ENCODE measurements at regions not wholly inside any gene's neighbourhood (a gene's known extent, or its start where the extent isn't known, plus 50 kb on each side); places are given as distances from the start of the nearest gene placed in this dataset.

- POLR2A ChIA-PET: no interaction called here
- H3K27ac Mint-ChIP-seq: no peak overlapping the region
Observed at GRCh38 chr20:19067986-19068385, 144.5 kb upstream of the SLC24A3 start.

GRCh38 chr20:19070026-19070425 lies 142.4 kb upstream of the SLC24A3 start:
- ChIA-PET CTCF (no interaction called here), POLR2A (no interaction called here)
- Histone ChIP-seq H3K4me3 (ENCODE audit: control insufficient read depth in 1 of 2, extremely low read depth in 1 of 2, low read length in 1 of 2) (no peak overlapping the region), H3K27ac (ENCODE audit: low read length) (no peak overlapping the region), H3K4me1 (ENCODE audit: control insufficient read depth in 1 of 2, extremely low read depth in 1 of 2, insufficient read depth in 2 of 2, low read length in 2 of 2) (peaks cover under 1 to 5% of the 10 kb centered on the region in 2 experiments), H3K9me3 (no peaks in the 10 kb centered on the region), H3K27me3 (replicated peaks in 1 of 2; ENCODE audit: control insufficient read depth in 2 of 2, extremely low read depth in 1 of 2, insufficient read depth in 2 of 2, low read length in 1 of 2) (peaks cover 0 to 7% of the 10 kb centered on the region in 2 experiments), H3K36me3 (ENCODE audit: control insufficient read depth in 2 of 2, extremely low read depth in 1 of 2, insufficient read depth in 1 of 2, low read length in 1 of 2) (no peaks in the 10 kb centered on the region)
- Mint-ChIP-seq H3K4me1 (peaks cover 9 to 10% (median 10%) of the 10 kb centered on the region in 3 donors), H3K9me3 (peaks cover 0 to 11% (median 11%) of the 10 kb centered on the region in 3 donors), H3K4me3 (no peak overlapping the region), H3K27ac (no peak overlapping the region), H3K36me3 (no peaks in the 10 kb centered on the region), H3K27me3 (peaks cover 0 to 7% of the 10 kb centered on the region in 2 donors)
- ATAC-seq (replicated peaks in 1 of 4) (no peak), DNase-seq (no peak)
- 89% methylated on average over 5 of the region's 6 CpGs for WGBS (ENCODE audit: insufficient coverage)

More at GRCh38 chr20:19067986-19068385, 144.5 kb upstream of the SLC24A3 start:
- CTCF ChIA-PET: no interaction called here
- Mint-ChIP-seq H3K4me3 (no peak overlapping the region), H3K9me3 (peaks cover 13 to 25% (median 20%) of the 10 kb centered on the region in 3 donors), H3K36me3 (peaks cover 3% of the 10 kb centered on the region), H3K4me1 (no peaks in the 10 kb centered on the region), H3K27me3 (peaks cover 0 to 7% of the 10 kb centered on the region in 2 donors)
- Histone ChIP-seq H3K27me3 (replicated peaks in 1 of 2; ENCODE audit: control insufficient read depth in 2 of 2, extremely low read depth in 1 of 2, insufficient read depth in 2 of 2, low read length in 1 of 2) (peaks cover 0 to 6% of the 10 kb centered on the region in 2 experiments), H3K36me3 (ENCODE audit: control insufficient read depth in 2 of 2, extremely low read depth in 1 of 2, insufficient read depth in 1 of 2, low read length in 1 of 2) (no peaks in the 10 kb centered on the region), H3K9me3 (no peaks in the 10 kb centered on the region), H3K4me3 (ENCODE audit: control insufficient read depth in 1 of 2, extremely low read depth in 1 of 2, low read length in 1 of 2) (no peak overlapping the region), H3K4me1 (ENCODE audit: control insufficient read depth in 1 of 2, extremely low read depth in 1 of 2, insufficient read depth in 2 of 2, low read length in 2 of 2) (no peaks in the 10 kb centered on the region), H3K27ac (ENCODE audit: low read length) (no peak overlapping the region)
- ATAC-seq (replicated peaks in 1 of 4): no peak
- DNase-seq: no peak
- no CpG with 5 or more reads among the region's 1 CpG for WGBS (ENCODE audit: insufficient coverage)

- CTCF ChIA-PET: no interaction called here
- no peak for DNase-seq
- Mint-ChIP-seq H3K9me3 (peaks cover 0 to 6% (median 6%) of the 10 kb centered on the region in 3 donors), H3K27ac (no peak overlapping the region), H3K36me3 (no peaks in the 10 kb centered on the region), H3K4me1 (peaks cover 11 to 17% (median 11%) of the 10 kb centered on the region in 3 donors), H3K4me3 (no peak overlapping the region), H3K27me3 (peaks cover 0 to 7% of the 10 kb centered on the region in 2 donors)
- Histone ChIP-seq H3K4me1 (ENCODE audit: control insufficient read depth in 1 of 2, extremely low read depth in 1 of 2, insufficient read depth in 2 of 2, low read length in 2 of 2) (peaks cover 5% of the 10 kb centered on the region in 2 experiments), H3K27ac (ENCODE audit: low read length) (no peak overlapping the region), H3K36me3 (ENCODE audit: control insufficient read depth in 2 of 2, extremely low read depth in 1 of 2, insufficient read depth in 1 of 2, low read length in 1 of 2) (no peaks in the 10 kb centered on the region), H3K4me3 (ENCODE audit: control insufficient read depth in 1 of 2, extremely low read depth in 1 of 2, low read length in 1 of 2) (no peak overlapping the region), H3K27me3 (replicated peaks in 1 of 2; ENCODE audit: control insufficient read depth in 2 of 2, extremely low read depth in 1 of 2, insufficient read depth in 2 of 2, low read length in 1 of 2) (peaks cover 0 to 4% of the 10 kb centered on the region in 2 experiments), H3K9me3 (no peaks in the 10 kb centered on the region)
- 20% methylated on average over 1 of the region's 3 CpGs for WGBS (ENCODE audit: insufficient coverage)
- no peak for ATAC-seq (replicated peaks in 1 of 4)
- POLR2A ChIA-PET: no interaction called here
Observed at GRCh38 chr20:19070681-19071445, 141.6 kb upstream of the SLC24A3 start.

GRCh38 chr20:19071446-19071725 lies 141.1 kb upstream of the SLC24A3 start:
- Mint-ChIP-seq H3K4me3 (no peak overlapping the region), H3K36me3 (no peaks in the 10 kb centered on the region), H3K4me1 (peaks cover 11 to 17% (median 11%) of the 10 kb centered on the region in 3 donors), H3K27me3 (peaks cover 0 to 7% of the 10 kb centered on the region in 2 donors), H3K27ac (no peak overlapping the region), H3K9me3 (peaks cover 0 to 6% (median 4%) of the 10 kb centered on the region in 3 donors)
- ChIA-PET CTCF (no interaction called here), POLR2A (no interaction called here)
- peaks cover 0 to 4% of the 10 kb centered on the region in 2 experiments for H3K27me3 ChIP-seq (replicated peaks in 1 of 2; ENCODE audit: control insufficient read depth in 2 of 2, extremely low read depth in 1 of 2, insufficient read depth in 2 of 2, low read length in 1 of 2)
- peaks cover 5% of the 10 kb centered on the region in 2 experiments for H3K4me1 ChIP-seq (ENCODE audit: control insufficient read depth in 1 of 2, extremely low read depth in 1 of 2, insufficient read depth in 2 of 2, low read length in 2 of 2)
- no peak for DNase-seq
- 80% methylated on average over 1 of the region's 3 CpGs for WGBS (ENCODE audit: insufficient coverage)
- no peaks in the 10 kb centered on the region for H3K9me3 ChIP-seq
- H3K4me3 ChIP-seq (ENCODE audit: control insufficient read depth in 1 of 2, extremely low read depth in 1 of 2, low read length in 1 of 2): no peak overlapping the region
- no peaks in the 10 kb centered on the region for H3K36me3 ChIP-seq (ENCODE audit: control insufficient read depth in 2 of 2, extremely low read depth in 1 of 2, insufficient read depth in 1 of 2, low read length in 1 of 2)
- no peak for ATAC-seq (replicated peaks in 1 of 4)
- H3K27ac ChIP-seq (ENCODE audit: low read length): no peak overlapping the region

- Histone ChIP-seq H3K4me1 (ENCODE audit: control insufficient read depth in 1 of 2, extremely low read depth in 1 of 2, insufficient read depth in 2 of 2, low read length in 2 of 2) (peaks cover 5% of the 10 kb centered on the region in 2 experiments), H3K36me3 (ENCODE audit: control insufficient read depth in 2 of 2, extremely low read depth in 1 of 2, insufficient read depth in 1 of 2, low read length in 1 of 2) (no peaks in the 10 kb centered on the region), H3K9me3 (no peaks in the 10 kb centered on the region), H3K27me3 (replicated peaks in 1 of 2; ENCODE audit: control insufficient read depth in 2 of 2, extremely low read depth in 1 of 2, insufficient read depth in 2 of 2, low read length in 1 of 2) (peaks cover 0 to 4% of the 10 kb centered on the region in 2 experiments), H3K4me3 (ENCODE audit: control insufficient read depth in 1 of 2, extremely low read depth in 1 of 2, low read length in 1 of 2) (no peak overlapping the region), H3K27ac (ENCODE audit: low read length) (no peak overlapping the region)
- WGBS (ENCODE audit: insufficient coverage): no CpG with 5 or more reads among the region's 2 CpGs
- peaks cover 0 to 6% (median 4%) of the 10 kb centered on the region in 3 donors for H3K9me3 Mint-ChIP-seq
- POLR2A ChIA-PET: no interaction called here
- CTCF ChIA-PET: no interaction called here
- H3K27me3 Mint-ChIP-seq: peaks cover 0 to 7% of the 10 kb centered on the region in 2 donors
- H3K4me3 Mint-ChIP-seq: no peak overlapping the region
- H3K36me3 Mint-ChIP-seq: no peaks in the 10 kb centered on the region
- H3K27ac Mint-ChIP-seq: no peak overlapping the region
- H3K4me1 Mint-ChIP-seq: peaks cover 11 to 17% (median 11%) of the 10 kb centered on the region in 3 donors
- no peak for DNase-seq
- no peak for ATAC-seq (replicated peaks in 1 of 4)
Observed at GRCh38 chr20:19071902-19072498, 140.4 kb upstream of the SLC24A3 start.

- peaks cover 0 to 4% of the 10 kb centered on the region in 2 experiments for H3K27me3 ChIP-seq (replicated peaks in 1 of 2; ENCODE audit: control insufficient read depth in 2 of 2, extremely low read depth in 1 of 2, insufficient read depth in 2 of 2, low read length in 1 of 2)
- H3K27me3 Mint-ChIP-seq: peaks cover 0 to 7% of the 10 kb centered on the region in 2 donors
- H3K4me3 ChIP-seq (ENCODE audit: control insufficient read depth in 1 of 2, extremely low read depth in 1 of 2, low read length in 1 of 2): no peak overlapping the region
- DNase-seq (no peak), ATAC-seq (replicated peaks in 1 of 4) (no peak)
- no peak overlapping the region for H3K27ac Mint-ChIP-seq
- no peak overlapping the region for H3K27ac ChIP-seq (ENCODE audit: low read length)
- H3K4me3 Mint-ChIP-seq: no peak overlapping the region
- no peaks in the 10 kb centered on the region for H3K9me3 ChIP-seq
- no peaks in the 10 kb centered on the region for H3K36me3 Mint-ChIP-seq
- H3K9me3 Mint-ChIP-seq: peaks cover 0 to 6% (median 4%) of the 10 kb centered on the region in 3 donors
- 82% methylated on average over 5 of the region's 5 CpGs for WGBS (ENCODE audit: insufficient coverage)
- peaks cover 11 to 17% (median 11%) of the 10 kb centered on the region in 3 donors for H3K4me1 Mint-ChIP-seq
- no peaks in the 10 kb centered on the region for H3K36me3 ChIP-seq (ENCODE audit: control insufficient read depth in 2 of 2, extremely low read depth in 1 of 2, insufficient read depth in 1 of 2, low read length in 1 of 2)
- ChIA-PET CTCF (no interaction called here), POLR2A (no interaction called here)
- peaks cover 5% of the 10 kb centered on the region in 2 experiments for H3K4me1 ChIP-seq (ENCODE audit: control insufficient read depth in 1 of 2, extremely low read depth in 1 of 2, insufficient read depth in 2 of 2, low read length in 2 of 2)
Observed at GRCh38 chr20:19072988-19073387, 139.5 kb upstream of the SLC24A3 start.

Data from T-cell (primary cell).